Uterus (tissue), 2 donors: ENCODE measurements at regions not wholly inside any gene's neighbourhood (a gene's known extent, or its start where the extent isn't known, plus 50 kb on each side); places are given as distances from the start of the nearest gene placed in this dataset.

Source experiments
- CTCF ChIP-seq, 4 experiments: fragments of 200-600 bp in 2 of 4; fragments of 450-650 bp in 2 of 4; sonication (generic) in 2 of 4; IDR thresholded peaks; one replicate each; pipeline ENCODE4 v1.5.1; 2016 to 2019; ENCODE audit warnings: antibody characterized with exemption in 4 of 4, mild to moderate bottlenecking in 2 of 4, moderate library complexity in 1 of 4
- POLR2A ChIP-seq, 2 donors: fragments of 450-650 bp; IDR thresholded peaks; one replicate each; pipeline ENCODE4 v1.6.1; 2016; ENCODE audit warnings: antibody characterized with exemption in 2 of 2, mild to moderate bottlenecking in 1 of 2, moderate library complexity in 1 of 2

- no peak for TF ChIP-seq CTCF (IDR thresholded peaks at IDR 0.05)
- TF ChIP-seq POLR2A (IDR thresholded peaks at IDR 0.05): no peak
Measured at GRCh38 chr5:148012801-148013200, 51.0 kb upstream of the SPINK5 start.
